ENCODE measurements at regions not wholly inside any gene's neighbourhood (a gene's known extent, or its start where the extent isn't known, plus 50 kb on each side); places are given as distances from the start of the nearest gene placed in this dataset.

DNA sequence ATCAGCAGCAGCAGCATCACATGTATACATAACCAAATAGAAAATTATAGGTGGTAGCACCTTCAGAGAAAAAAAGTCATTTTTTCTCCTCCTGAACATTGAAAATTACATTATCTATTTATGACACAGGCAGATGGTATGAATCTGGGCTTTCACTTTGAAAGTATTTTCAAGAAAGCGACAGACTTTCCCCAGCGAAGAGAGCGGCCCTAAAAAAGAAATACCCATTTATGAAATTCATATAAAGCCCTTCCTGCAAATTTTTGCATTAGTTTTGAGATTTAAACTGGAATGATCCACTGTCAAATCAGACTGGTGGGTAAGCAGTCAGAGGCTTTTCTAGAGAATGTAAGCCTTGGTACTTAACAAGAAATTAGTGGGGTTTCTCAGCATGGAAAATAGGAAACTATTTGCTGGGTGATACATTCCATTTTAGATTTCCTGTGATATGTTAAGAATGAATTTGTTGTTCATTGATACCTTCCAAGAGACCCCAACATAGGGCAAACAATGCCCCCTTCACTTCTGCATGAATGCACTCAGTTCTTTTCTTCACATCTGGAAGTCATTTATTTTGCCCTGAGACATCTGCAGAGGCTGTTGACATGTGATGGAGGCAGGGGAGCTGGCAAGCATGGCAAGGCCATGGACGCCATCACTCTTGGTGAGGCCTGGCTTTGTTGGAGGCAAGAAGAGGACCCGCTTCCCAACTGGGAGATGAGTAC is 147.0 kb downstream of the LINC00237 start:
- H3K36me3 ChIP-seq (ENCODE audit: low read depth), result no peaks in the 10 kb centered on the region
- no peak for DNase-seq (ENCODE audit: low spot score)
- H3K9me3 ChIP-seq (ENCODE audit: severe bottlenecking), result no peaks in the 10 kb centered on the region
- H3K4me3 ChIP-seq (ENCODE audit: severe bottlenecking), result no peak overlapping the region
- no peak overlapping the region for H3K27ac ChIP-seq (ENCODE audit: poor library complexity, severe bottlenecking)
- TF ChIP-seq, protein P1, sequence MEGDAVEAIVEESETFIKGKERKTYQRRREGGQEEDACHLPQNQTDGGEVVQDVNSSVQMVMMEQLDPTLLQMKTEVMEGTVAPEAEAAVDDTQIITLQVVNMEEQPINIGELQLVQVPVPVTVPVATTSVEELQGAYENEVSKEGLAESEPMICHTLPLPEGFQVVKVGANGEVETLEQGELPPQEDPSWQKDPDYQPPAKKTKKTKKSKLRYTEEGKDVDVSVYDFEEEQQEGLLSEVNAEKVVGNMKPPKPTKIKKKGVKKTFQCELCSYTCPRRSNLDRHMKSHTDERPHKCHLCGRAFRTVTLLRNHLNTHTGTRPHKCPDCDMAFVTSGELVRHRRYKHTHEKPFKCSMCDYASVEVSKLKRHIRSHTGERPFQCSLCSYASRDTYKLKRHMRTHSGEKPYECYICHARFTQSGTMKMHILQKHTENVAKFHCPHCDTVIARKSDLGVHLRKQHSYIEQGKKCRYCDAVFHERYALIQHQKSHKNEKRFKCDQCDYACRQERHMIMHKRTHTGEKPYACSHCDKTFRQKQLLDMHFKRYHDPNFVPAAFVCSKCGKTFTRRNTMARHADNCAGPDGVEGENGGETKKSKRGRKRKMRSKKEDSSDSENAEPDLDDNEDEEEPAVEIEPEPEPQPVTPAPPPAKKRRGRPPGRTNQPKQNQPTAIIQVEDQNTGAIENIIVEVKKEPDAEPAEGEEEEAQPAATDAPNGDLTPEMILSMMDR (IDR thresholded peaks at IDR 0.05; ENCODE audit: poor library complexity, severe bottlenecking), result no peak
- H3K27me3 ChIP-seq (ENCODE audit: insufficient read depth, poor library complexity, severe bottlenecking), result peaks cover 19% of the 10 kb centered on the region
- no peak for ATAC-seq (ENCODE audit: low read depth)
- no peaks in the 10 kb centered on the region for H3K4me1 ChIP-seq (ENCODE audit: insufficient read depth, poor library complexity, severe bottlenecking)

- no peaks in the 10 kb centered on the region for H3K36me3 ChIP-seq (ENCODE audit: low read depth)
- H3K4me3 ChIP-seq (ENCODE audit: severe bottlenecking), result no peak overlapping the region
- ATAC-seq (ENCODE audit: low read depth) (no peak; the same call in 2 of the 3 replicates), DNase-seq (ENCODE audit: low spot score) (no peak)
- TF ChIP-seq, protein P1 (IDR thresholded peaks at IDR 0.05; ENCODE audit: poor library complexity, severe bottlenecking), result no peak
- H3K4me1 ChIP-seq (ENCODE audit: insufficient read depth, poor library complexity, severe bottlenecking), result no peaks in the 10 kb centered on the region
- H3K9me3 ChIP-seq (ENCODE audit: severe bottlenecking), result no peaks in the 10 kb centered on the region
- H3K27ac ChIP-seq (ENCODE audit: poor library complexity, severe bottlenecking), result no peak overlapping the region
- peaks cover 19% of the 10 kb centered on the region for H3K27me3 ChIP-seq (ENCODE audit: insufficient read depth, poor library complexity, severe bottlenecking)
Measured at GRCh38 chr20:20956513-20956931, 149.6 kb downstream of the LINC00237 start.

DNA sequence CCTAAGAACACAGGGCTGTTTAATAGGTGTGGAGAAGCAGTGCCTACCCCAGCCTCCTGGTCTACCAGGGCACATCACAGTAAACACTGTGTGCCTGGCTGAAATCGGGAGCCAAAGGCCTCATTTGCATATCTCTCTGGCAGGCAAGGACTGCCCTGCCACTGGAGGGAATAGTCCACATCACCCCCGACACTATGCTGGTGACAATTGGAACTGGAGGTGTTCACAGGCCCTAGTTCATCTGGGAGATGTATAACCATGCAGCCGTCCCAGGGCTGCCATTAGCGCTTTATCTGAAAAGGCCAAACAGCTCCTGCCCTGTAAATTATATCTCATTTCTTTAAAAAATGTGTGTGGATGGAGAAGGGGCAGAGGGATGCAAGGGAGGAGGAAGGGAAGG is 150.3 kb downstream of the LINC00237 start:
- TF ChIP-seq, protein P1 (IDR thresholded peaks at IDR 0.05; ENCODE audit: poor library complexity, severe bottlenecking), result no peak
- no peaks in the 10 kb centered on the region for H3K4me1 ChIP-seq (ENCODE audit: insufficient read depth, poor library complexity, severe bottlenecking)
- H3K4me3 ChIP-seq (ENCODE audit: severe bottlenecking), result no peak overlapping the region
- DNase-seq (ENCODE audit: low spot score) (no peak), ATAC-seq (ENCODE audit: low read depth) (no peak)
- H3K9me3 ChIP-seq (ENCODE audit: severe bottlenecking), result no peaks in the 10 kb centered on the region
- peaks cover 19% of the 10 kb centered on the region for H3K27me3 ChIP-seq (ENCODE audit: insufficient read depth, poor library complexity, severe bottlenecking)
- no peak overlapping the region for H3K27ac ChIP-seq (ENCODE audit: poor library complexity, severe bottlenecking)
- no peaks in the 10 kb centered on the region for H3K36me3 ChIP-seq (ENCODE audit: low read depth)

- Histone ChIP-seq H3K27ac (ENCODE audit: poor library complexity, severe bottlenecking) (no peak overlapping the region), H3K4me1 (ENCODE audit: insufficient read depth, poor library complexity, severe bottlenecking) (no peaks in the 10 kb centered on the region), H3K27me3 (ENCODE audit: insufficient read depth, poor library complexity, severe bottlenecking) (peaks cover 19% of the 10 kb centered on the region), H3K9me3 (ENCODE audit: severe bottlenecking) (no peaks in the 10 kb centered on the region), H3K36me3 (ENCODE audit: low read depth) (no peaks in the 10 kb centered on the region), H3K4me3 (ENCODE audit: severe bottlenecking) (no peak overlapping the region)
- no peak for ATAC-seq (ENCODE audit: low read depth)
- TF ChIP-seq, protein P1 (IDR thresholded peaks at IDR 0.05; ENCODE audit: poor library complexity, severe bottlenecking), result no peak
- no peak for DNase-seq (ENCODE audit: low spot score)
Measured at GRCh38 chr20:20953738-20954618, 152.2 kb downstream of the LINC00237 start.
